GM12878 (cell line): ENCODE measurements at regions not wholly inside any gene's neighbourhood (a gene's known extent, or its start where the extent isn't known, plus 50 kb on each side); places are given as distances from the start of the nearest gene placed in this dataset.

Experiments used
- CEBPB ChIP-seq, 2 experiments: fragments of 150-350 bp in 1 of 2; IDR thresholded peaks; 2 replicates each; pipeline ENCODE4 v1.6.1; 2012 to 2014; ENCODE audit warnings: low read depth in 2 of 2, low read length in 2 of 2, borderline replicate concordance in 1 of 2, inconsistent platforms in 1 of 2
- EGR1 ChIP-seq, 2 experiments: IDR thresholded peaks; 1 replicate in 1 of 2; 2 replicates in 1 of 2; pipeline ENCODE4 v1.6.1; 2011 to 2012; ENCODE audit warnings: low read depth in 2 of 2, low read length in 2 of 2, borderline replicate concordance in 1 of 2, mild to moderate bottlenecking in 1 of 2, moderate library complexity in 1 of 2
- ESRRA ChIP-seq: IDR thresholded peaks from 2 replicates; pipeline ENCODE4 v1.6.1; 2012; ENCODE audit warnings: mild to moderate bottlenecking, low read length, improper control_type of control experiment
- EZH2 ChIP-seq: IDR thresholded peaks from 2 replicates; pipeline ENCODE4 v1.6.1; 2012; ENCODE audit warnings: low read depth, mild to moderate bottlenecking, control low read depth, inconsistent platforms, low read length, borderline replicate concordance; ENCODE audit not compliant: control insufficient read depth
- MYB ChIP-seq: fragments of 150-350 bp; IDR thresholded peaks from 2 replicates; pipeline ENCODE4 v1.6.1; 2014; ENCODE audit warnings: mild to moderate bottlenecking, low read depth, low read length, borderline replicate concordance
- MYC ChIP-seq: IDR thresholded peaks from 2 replicates; pipeline ENCODE4 v1.6.1; 2011; ENCODE audit warnings: mild to moderate bottlenecking, low read length, moderate library complexity, inconsistent platforms; ENCODE audit not compliant: insufficient read depth, insufficient replicate concordance, insufficient read length, severe bottlenecking
- NR2C2 ChIP-seq: IDR thresholded peaks from 2 replicates; pipeline ENCODE4 v1.6.1; 2011; ENCODE audit warnings: borderline replicate concordance, low read depth; ENCODE audit not compliant: control insufficient read depth, insufficient read length
- POLR2A ChIP-seq: IDR thresholded peaks from 2 replicates; pipeline ENCODE4 v1.6.1; 2011; ENCODE audit warnings: low read depth, mild to moderate bottlenecking, low read length
- SP1 ChIP-seq: IDR thresholded peaks from one replicate; pipeline ENCODE4 v1.6.1; 2011; ENCODE audit warnings: low read depth, low read length
- STAT1 ChIP-seq: fragments of 450-650 bp; conservative IDR thresholded peaks from 2 replicates; pipeline ENCODE4 v1.6.1; 2014; ENCODE audit warnings: antibody characterized with exemption, mild to moderate bottlenecking
- ZNF622 ChIP-seq: fragments of 450-650 bp; IDR thresholded peaks from 2 replicates; pipeline ENCODE4 v1.6.1; 2017; ENCODE audit warnings: mild to moderate bottlenecking, inconsistent platforms
- TF ChIP-seq, protein P1 (sequence below): IDR thresholded peaks from 2 replicates; pipeline ENCODE4 v1.6.1; 2012; ENCODE audit warnings: low read depth, low read length, improper control_type of control experiment
- TF ChIP-seq, protein P2 (sequence below), 3 experiments: IDR thresholded peaks in 2 of 3; conservative IDR thresholded peaks in 1 of 3; 2 replicates each; pipeline ENCODE4 v1.5.1; 2011; ENCODE audit warnings: low read depth in 3 of 3, low read length in 3 of 3, mild to moderate bottlenecking in 3 of 3, control low read depth in 2 of 3, moderate library complexity in 2 of 3, inconsistent platforms in 1 of 3, mixed read lengths in 1 of 3; ENCODE audit not compliant: control insufficient read depth in 2 of 3, insufficient read depth in 1 of 3; ENCODE audit errors: extremely low read depth in 1 of 3
- TF ChIP-seq, protein P3 (sequence below): IDR thresholded peaks from 2 replicates; pipeline ENCODE4 v1.6.1; 2011; ENCODE audit warnings: low read depth, mild to moderate bottlenecking, low read length, moderate library complexity, borderline replicate concordance; ENCODE audit errors: extremely low read depth

DNA sequence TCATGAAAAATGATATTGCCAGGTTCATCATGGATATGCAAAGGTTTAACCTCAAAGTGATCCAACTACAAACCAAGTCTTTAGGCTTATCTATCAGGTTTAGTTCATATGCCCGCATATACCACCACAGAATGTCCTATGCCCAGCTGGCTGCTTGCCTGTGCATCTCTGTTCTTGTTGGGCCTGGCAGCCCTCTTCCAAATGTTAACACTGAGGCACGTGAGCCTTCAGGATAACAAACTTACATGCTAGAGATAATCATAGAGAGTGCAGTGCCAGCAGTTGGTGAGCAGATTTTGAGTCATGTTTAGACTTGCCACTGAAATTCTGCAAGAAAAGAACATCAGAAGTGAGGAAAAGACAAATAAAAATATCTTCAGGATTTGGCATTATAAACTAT is 607.9 kb upstream of the TMPRSS15 start:
- TF ChIP-seq MYC: no peak
- TF ChIP-seq, protein P1, sequence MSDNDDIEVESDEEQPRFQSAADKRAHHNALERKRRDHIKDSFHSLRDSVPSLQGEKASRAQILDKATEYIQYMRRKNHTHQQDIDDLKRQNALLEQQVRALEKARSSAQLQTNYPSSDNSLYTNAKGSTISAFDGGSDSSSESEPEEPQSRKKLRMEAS: no peak
- no peak for TF ChIP-seq SP1
- TF ChIP-seq, protein P2, sequence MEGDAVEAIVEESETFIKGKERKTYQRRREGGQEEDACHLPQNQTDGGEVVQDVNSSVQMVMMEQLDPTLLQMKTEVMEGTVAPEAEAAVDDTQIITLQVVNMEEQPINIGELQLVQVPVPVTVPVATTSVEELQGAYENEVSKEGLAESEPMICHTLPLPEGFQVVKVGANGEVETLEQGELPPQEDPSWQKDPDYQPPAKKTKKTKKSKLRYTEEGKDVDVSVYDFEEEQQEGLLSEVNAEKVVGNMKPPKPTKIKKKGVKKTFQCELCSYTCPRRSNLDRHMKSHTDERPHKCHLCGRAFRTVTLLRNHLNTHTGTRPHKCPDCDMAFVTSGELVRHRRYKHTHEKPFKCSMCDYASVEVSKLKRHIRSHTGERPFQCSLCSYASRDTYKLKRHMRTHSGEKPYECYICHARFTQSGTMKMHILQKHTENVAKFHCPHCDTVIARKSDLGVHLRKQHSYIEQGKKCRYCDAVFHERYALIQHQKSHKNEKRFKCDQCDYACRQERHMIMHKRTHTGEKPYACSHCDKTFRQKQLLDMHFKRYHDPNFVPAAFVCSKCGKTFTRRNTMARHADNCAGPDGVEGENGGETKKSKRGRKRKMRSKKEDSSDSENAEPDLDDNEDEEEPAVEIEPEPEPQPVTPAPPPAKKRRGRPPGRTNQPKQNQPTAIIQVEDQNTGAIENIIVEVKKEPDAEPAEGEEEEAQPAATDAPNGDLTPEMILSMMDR (IDR thresholded peaks at IDR 0.05 in 2 of 3, conservative IDR thresholded peaks at IDR 0.05 in 1 of 3; ENCODE audit: control insufficient read depth in 2 of 3, extremely low read depth in 1 of 3, insufficient read depth in 1 of 3, low read depth in 3 of 3, low read length in 3 of 3): no peak
- TF ChIP-seq, protein P3, sequence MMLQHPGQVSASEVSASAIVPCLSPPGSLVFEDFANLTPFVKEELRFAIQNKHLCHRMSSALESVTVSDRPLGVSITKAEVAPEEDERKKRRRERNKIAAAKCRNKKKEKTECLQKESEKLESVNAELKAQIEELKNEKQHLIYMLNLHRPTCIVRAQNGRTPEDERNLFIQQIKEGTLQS: no peak
- no peak for TF ChIP-seq ESRRA
- TF ChIP-seq ZNF622: no peak
- no peak for TF ChIP-seq EZH2
- TF ChIP-seq CEBPB (IDR thresholded peaks at IDR 0.05; ENCODE audit: borderline replicate concordance in 1 of 2, low read depth in 2 of 2, low read length in 2 of 2): no peak
- TF ChIP-seq EGR1 (IDR thresholded peaks at IDR 0.05; ENCODE audit: borderline replicate concordance in 1 of 2, low read depth in 2 of 2, low read length in 2 of 2): no peak
- no peak for TF ChIP-seq STAT1
- TF ChIP-seq POLR2A: no peak
- TF ChIP-seq MYB: no peak
- no peak for TF ChIP-seq NR2C2
